CD14-positive monocyte (primary cell): ENCODE measurements at regions not wholly inside any gene's neighbourhood (a gene's known extent, or its start where the extent isn't known, plus 50 kb on each side); places are given as distances from the start of the nearest gene placed in this dataset.

ENCODE experiments used
- DNase-seq, 3 donors: peaks; one replicate each; pipeline ENCODE4 v3.0.0-alpha.2; 2011 to 2022
- H2AFZ ChIP-seq: 2 replicates; pipeline ENCODE4 v1.6.0; 2012; ENCODE audit warnings: mild to moderate bottlenecking, low read depth, low read length, inconsistent platforms; ENCODE audit not compliant: insufficient read depth, poor library complexity, severe bottlenecking
- H3K27ac ChIP-seq, 2 donors: 1 replicate in 1 of 2; 2 replicates in 1 of 2; pipeline ENCODE4 v1.5.1; 2012 to 2013; ENCODE audit warnings: low read length in 2 of 2, control low read depth in 1 of 2, inconsistent platforms in 1 of 2, low read depth in 1 of 2, mild to moderate bottlenecking in 1 of 2
- H3K27me3 ChIP-seq, 2 donors: one replicate each; pipeline versions ENCODE4 v1.6.0 to v1.6.1; 2011 to 2013; ENCODE audit warnings: low read length in 2 of 2; ENCODE audit not compliant: control insufficient read depth in 2 of 2, insufficient read depth in 2 of 2
- H3K36me3 ChIP-seq, 2 donors: replicated peaks in 1 of 2; 1 replicate in 1 of 2; 2 replicates in 1 of 2; pipeline versions ENCODE4 v1.5.1 to v1.6.1; 2012 to 2013; ENCODE audit warnings: low read length in 2 of 2, control low read depth in 1 of 2, inconsistent platforms in 1 of 2, mild to moderate bottlenecking in 1 of 2; ENCODE audit not compliant: insufficient read depth in 2 of 2, control insufficient read depth in 1 of 2
- H3K4me1 ChIP-seq, 2 donors: 1 replicate in 1 of 2; 2 replicates in 1 of 2; pipeline versions ENCODE4 v1.5.1 to v1.6.1; 2012 to 2013; ENCODE audit warnings: low read length in 2 of 2, control low read depth in 1 of 2, inconsistent platforms in 1 of 2, mild to moderate bottlenecking in 1 of 2, moderate library complexity in 1 of 2; ENCODE audit not compliant: insufficient read depth in 2 of 2, control insufficient read depth in 1 of 2
- H3K4me2 ChIP-seq: replicated peaks from 2 replicates; pipeline ENCODE3; 2012; ENCODE audit warnings: low read length, moderate library complexity, mild to moderate bottlenecking; ENCODE audit not compliant: poor library complexity, severe bottlenecking; ENCODE audit errors: extremely low read depth
- H3K4me3 ChIP-seq, 3 experiments: fragments of 200-600 bp in 1 of 3; sonication (generic) in 1 of 3; replicated peaks in 1 of 3; 1 replicate in 2 of 3; 2 replicates in 1 of 3; pipeline ENCODE4 v1.5.1; 2011 to 2013; ENCODE audit warnings: low read length in 3 of 3, mild to moderate bottlenecking in 3 of 3, control low read depth in 2 of 3, low read depth in 2 of 3, inconsistent platforms in 1 of 3, moderate library complexity in 1 of 3
- H3K79me2 ChIP-seq: 2 replicates; pipeline ENCODE4 v1.6.0; 2012; ENCODE audit warnings: mild to moderate bottlenecking, control low read depth, inconsistent platforms, low read length, moderate library complexity; ENCODE audit not compliant: insufficient read depth
- H3K9ac ChIP-seq: 2 replicates; pipeline ENCODE4 v1.6.0; 2017; ENCODE audit warnings: low read length, mild to moderate bottlenecking; ENCODE audit not compliant: insufficient read depth, poor library complexity, severe bottlenecking
- H3K9me3 ChIP-seq, 2 donors: replicated peaks in 1 of 2; 1 replicate in 1 of 2; 2 replicates in 1 of 2; pipeline versions ENCODE4 v1.5.1 to v1.6.1; 2012 to 2013; ENCODE audit warnings: low read length in 2 of 2, control low read depth in 1 of 2; ENCODE audit not compliant: control insufficient read depth in 1 of 2, insufficient read depth in 1 of 2
- H4K20me1 ChIP-seq: 2 replicates; pipeline ENCODE4 v1.6.0; 2012; ENCODE audit warnings: mild to moderate bottlenecking, low read length, control low read depth, moderate library complexity; ENCODE audit not compliant: insufficient read depth
- H3K27ac Mint-ChIP-seq, 7 donors: one replicate each; pipeline ENCODE4 v1.8.0; 2020; ENCODE audit warnings: mild to moderate bottlenecking in 7 of 7, mixed read lengths in 7 of 7, moderate library complexity in 6 of 7, inconsistent platforms in 2 of 7
- H3K27me3 Mint-ChIP-seq, 3 donors: one replicate each; pipeline ENCODE4 v1.8.0; 2021 to 2022; ENCODE audit warnings: low read depth in 3 of 3, mild to moderate bottlenecking in 3 of 3, mixed read lengths in 3 of 3, moderate library complexity in 3 of 3, inconsistent platforms in 1 of 3
- H3K36me3 Mint-ChIP-seq, 2 donors: one replicate each; pipeline ENCODE4 v1.8.0; 2020; ENCODE audit warnings: mixed read lengths in 2 of 2, inconsistent platforms in 1 of 2, mild to moderate bottlenecking in 1 of 2
- H3K4me1 Mint-ChIP-seq: one replicate; pipeline ENCODE4 v1.8.0; 2020; ENCODE audit warnings: mild to moderate bottlenecking, mixed read lengths
- H3K4me3 Mint-ChIP-seq, 2 donors: one replicate each; pipeline ENCODE4 v1.8.0; 2020; ENCODE audit warnings: mild to moderate bottlenecking in 2 of 2, mixed read lengths in 2 of 2, moderate library complexity in 1 of 2
- H3K9me3 Mint-ChIP-seq, 7 donors: one replicate each; pipeline ENCODE4 v1.8.0; 2020 to 2022; ENCODE audit warnings: mixed read lengths in 7 of 7, mild to moderate bottlenecking in 6 of 7, moderate library complexity in 6 of 7, inconsistent platforms in 2 of 7
- WGBS: methylation state at CpG from one replicate; pipeline ENCODE4 v1.1.5; 2013; ENCODE audit warnings: missing lambda C conversion rate; ENCODE audit not compliant: insufficient coverage; 5-methylcytosine and 5-hydroxymethylcytosine counted together
- intact Hi-C, 2 donors: fragments of 100-400 bp; cut with micrococcal nuclease; formaldehyde crosslinking; loops; one replicate each; pipeline versions ENCODE4 v1.15.0 to v1.15.1; 2023
- TF ChIP-seq, protein P1 (sequence below): fragments of 200-600 bp; IDR thresholded peaks from one replicate; pipeline ENCODE4 v1.8.0; 2022; ENCODE audit warnings: antibody characterized with exemption, mild to moderate bottlenecking

GRCh38 chr3:43222590-43222989 is 63.8 kb upstream of the SNRK start:
- TF ChIP-seq, protein P1, sequence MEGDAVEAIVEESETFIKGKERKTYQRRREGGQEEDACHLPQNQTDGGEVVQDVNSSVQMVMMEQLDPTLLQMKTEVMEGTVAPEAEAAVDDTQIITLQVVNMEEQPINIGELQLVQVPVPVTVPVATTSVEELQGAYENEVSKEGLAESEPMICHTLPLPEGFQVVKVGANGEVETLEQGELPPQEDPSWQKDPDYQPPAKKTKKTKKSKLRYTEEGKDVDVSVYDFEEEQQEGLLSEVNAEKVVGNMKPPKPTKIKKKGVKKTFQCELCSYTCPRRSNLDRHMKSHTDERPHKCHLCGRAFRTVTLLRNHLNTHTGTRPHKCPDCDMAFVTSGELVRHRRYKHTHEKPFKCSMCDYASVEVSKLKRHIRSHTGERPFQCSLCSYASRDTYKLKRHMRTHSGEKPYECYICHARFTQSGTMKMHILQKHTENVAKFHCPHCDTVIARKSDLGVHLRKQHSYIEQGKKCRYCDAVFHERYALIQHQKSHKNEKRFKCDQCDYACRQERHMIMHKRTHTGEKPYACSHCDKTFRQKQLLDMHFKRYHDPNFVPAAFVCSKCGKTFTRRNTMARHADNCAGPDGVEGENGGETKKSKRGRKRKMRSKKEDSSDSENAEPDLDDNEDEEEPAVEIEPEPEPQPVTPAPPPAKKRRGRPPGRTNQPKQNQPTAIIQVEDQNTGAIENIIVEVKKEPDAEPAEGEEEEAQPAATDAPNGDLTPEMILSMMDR: no peak
- peaks cover 0 to 3% of the 10 kb centered on the region in 2 donors for H3K9me3 ChIP-seq
- no peak for DNase-seq
- H3K4me3 ChIP-seq: no peak overlapping the region
- no peak overlapping the region for H2AFZ ChIP-seq
- intact Hi-C loops: loop anchor here in 1 of 2 donors (10.0 kb wide), 1 partner anchor 282 kb away; no protein-coding TSS in a partner anchor
- H3K79me2 ChIP-seq: no peaks in the 10 kb centered on the region
- H3K4me1 ChIP-seq: no peaks in the 10 kb centered on the region
- H3K27me3 Mint-ChIP-seq: peaks cover 1 to 2% (median 2%) of the 10 kb centered on the region in 3 donors
- peaks cover 4 to 11% (median 8%) of the 10 kb centered on the region in 7 donors for H3K9me3 Mint-ChIP-seq
- H3K4me1 Mint-ChIP-seq: no peaks in the 10 kb centered on the region
- H3K9ac ChIP-seq: no peak overlapping the region
- H3K4me2 ChIP-seq: no peak overlapping the region
- H3K27ac Mint-ChIP-seq: no peak overlapping the region
- no peaks in the 10 kb centered on the region for H3K36me3 Mint-ChIP-seq
- H3K27me3 ChIP-seq: no peaks in the 10 kb centered on the region
- 94% methylated on average over 2 of the region's 4 CpGs for WGBS
- H3K27ac ChIP-seq: no peak overlapping the region
- H3K36me3 ChIP-seq: no peaks in the 10 kb centered on the region
- H4K20me1 ChIP-seq: no peaks in the 10 kb centered on the region
- H3K4me3 Mint-ChIP-seq: no peak overlapping the region

DNA sequence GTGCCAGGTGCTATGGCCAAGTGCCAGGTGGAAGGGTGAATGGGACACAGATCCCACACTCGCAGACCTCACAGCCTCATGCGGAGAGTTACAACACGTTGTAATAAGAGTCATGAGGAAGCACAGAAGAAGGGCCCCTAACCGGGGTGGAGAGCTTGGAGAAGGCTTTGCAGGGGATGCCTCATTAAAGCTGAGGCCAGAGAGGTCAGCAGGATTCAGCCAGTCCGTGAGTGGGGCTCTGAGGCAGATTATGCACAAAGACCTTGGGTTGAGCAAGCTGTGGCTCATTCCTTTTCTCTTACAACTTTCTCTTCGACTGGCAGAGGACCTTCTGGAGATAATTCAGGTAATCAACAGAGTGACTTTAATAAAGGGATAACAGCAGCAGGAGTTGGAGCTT is 65.3 kb upstream of the SNRK start:
- Mint-ChIP-seq H3K27ac (no peak overlapping the region), H3K4me3 (no peak overlapping the region), H3K36me3 (no peaks in the 10 kb centered on the region), H3K9me3 (peaks cover 0 to 4% (median 0%) of the 10 kb centered on the region in 7 donors), H3K4me1 (peaks cover 5% of the 10 kb centered on the region), H3K27me3 (peaks cover 1 to 3% (median 2%) of the 10 kb centered on the region in 3 donors)
- no peak overlapping the region for H3K4me3 ChIP-seq
- intact Hi-C loops: loop anchor here in 1 of 2 donors (10.0 kb wide), 1 partner anchor 284 kb away; no protein-coding TSS in a partner anchor
- H3K9ac ChIP-seq: no peak overlapping the region
- H2AFZ ChIP-seq: no peak overlapping the region
- TF ChIP-seq, protein P1: no peak
- H3K4me1 ChIP-seq: no peaks in the 10 kb centered on the region
- H3K27ac ChIP-seq: no peak overlapping the region
- no peak for DNase-seq
- no peaks in the 10 kb centered on the region for H4K20me1 ChIP-seq
- H3K4me2 ChIP-seq: no peak overlapping the region
- no peaks in the 10 kb centered on the region for H3K36me3 ChIP-seq
- no peaks in the 10 kb centered on the region for H3K79me2 ChIP-seq
- WGBS: 68% methylated on average over 2 of the region's 6 CpGs
- H3K27me3 ChIP-seq: no peaks in the 10 kb centered on the region
- H3K9me3 ChIP-seq: no peaks in the 10 kb centered on the region
